Astrocyte (in vitro differentiated cells and primary cell): ENCODE measurements at regions not wholly inside any gene's neighbourhood (a gene's known extent, or its start where the extent isn't known, plus 50 kb on each side); places are given as distances from the start of the nearest gene placed in this dataset.

Experiments
- CTCF ChIP-seq: IDR thresholded peaks from 2 replicates; pipeline ENCODE4 v1.5.1; 2011; ENCODE audit warnings: low read depth, mild to moderate bottlenecking, inconsistent platforms, low read length, moderate library complexity; ENCODE audit not compliant: insufficient read depth
- EZH2 ChIP-seq: IDR thresholded peaks from 2 replicates; pipeline ENCODE4 v1.6.1; 2012; ENCODE audit warnings: mild to moderate bottlenecking, low read length, inconsistent platforms; ENCODE audit not compliant: insufficient read depth

- TF ChIP-seq CTCF (no peak), EZH2 (no peak)
Measured at GRCh38 chr18:22844190-22844589, 88.9 kb upstream of the RBBP8 start.
